ENCODE measurements at regions not wholly inside any gene's neighbourhood (a gene's known extent, or its start where the extent isn't known, plus 50 kb on each side); places are given as distances from the start of the nearest gene placed in this dataset.

GRCh38 chr12:124437617-124438436, 129.6 kb downstream of the NCOR2 start:
- no peak for DNase-seq (ENCODE audit: insufficient read length, low spot score)
- TF ChIP-seq TAF1 (IDR thresholded peaks at IDR 0.05; ENCODE audit: low read depth, low read length) = no peak
- no peak for TF ChIP-seq SPI1 (IDR thresholded peaks at IDR 0.05; ENCODE audit: low read depth, low read length)
- TF ChIP-seq POLR2AphosphoS5 (IDR thresholded peaks at IDR 0.05; ENCODE audit: low read depth, low read length) = no peak
- TF ChIP-seq PAX5 (IDR thresholded peaks at IDR 0.05; ENCODE audit: insufficient read depth, low read length, severe bottlenecking) = no peak
- TF ChIP-seq POU2F2 (IDR thresholded peaks at IDR 0.05; ENCODE audit: low read depth, low read length) = no peak
- no peak for TF ChIP-seq POLR2A (IDR thresholded peaks at IDR 0.05; ENCODE audit: low read depth, low read length)
- FAIRE-seq = no peak

- no peak for FAIRE-seq
- TF ChIP-seq POU2F2 (IDR thresholded peaks at IDR 0.05; ENCODE audit: low read depth, low read length) (no peak), POLR2A (IDR thresholded peaks at IDR 0.05; ENCODE audit: low read depth, low read length) (no peak), TAF1 (IDR thresholded peaks at IDR 0.05; ENCODE audit: low read depth, low read length) (no peak), PAX5 (IDR thresholded peaks at IDR 0.05; ENCODE audit: insufficient read depth, low read length, severe bottlenecking) (no peak), POLR2AphosphoS5 (IDR thresholded peaks at IDR 0.05; ENCODE audit: low read depth, low read length) (no peak), SPI1 (IDR thresholded peaks at IDR 0.05; ENCODE audit: low read depth, low read length) (no peak)
- no peak for DNase-seq (ENCODE audit: insufficient read length, low spot score)
Measured at GRCh38 chr12:124437121-124437520, 130.3 kb downstream of the NCOR2 start.

GRCh38 chr12:124436366-124436765, 131.0 kb downstream of the NCOR2 start:
- no peak for DNase-seq (ENCODE audit: insufficient read length, low spot score)
- TF ChIP-seq SPI1 (IDR thresholded peaks at IDR 0.05; ENCODE audit: low read depth, low read length) = no peak
- no peak for TF ChIP-seq TAF1 (IDR thresholded peaks at IDR 0.05; ENCODE audit: low read depth, low read length)
- TF ChIP-seq POLR2A (IDR thresholded peaks at IDR 0.05; ENCODE audit: low read depth, low read length) = no peak
- no peak for FAIRE-seq

DNA sequence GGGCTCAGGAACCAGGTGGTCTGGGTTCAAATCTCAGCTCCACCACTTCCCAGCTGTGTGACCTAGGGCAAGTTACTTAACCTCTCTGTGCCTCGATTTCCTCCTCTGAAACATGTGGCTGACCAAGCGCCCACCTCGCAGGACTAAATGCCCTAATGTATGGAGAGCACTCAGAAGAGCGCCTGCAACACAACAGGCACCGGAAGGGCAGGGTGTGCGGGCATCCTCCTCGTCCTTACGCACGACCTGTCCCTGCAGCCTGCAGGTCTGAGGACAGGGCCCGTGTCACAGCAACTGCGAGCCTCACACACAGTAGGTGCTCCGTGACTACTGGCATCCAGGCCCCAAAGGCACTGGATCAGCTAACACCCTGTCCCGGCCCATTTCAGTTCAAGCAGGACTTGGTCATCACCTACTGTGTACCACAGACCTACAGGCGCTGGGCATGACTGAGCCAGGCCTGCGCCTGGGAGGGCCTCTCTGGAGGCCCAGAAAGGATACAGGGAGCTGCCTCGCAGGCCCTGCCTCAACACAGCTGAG, 131.5 kb downstream of the NCOR2 start:
- DNase-seq (ENCODE audit: insufficient read length, low spot score) (no peak), FAIRE-seq (no peak)
- no peak for TF ChIP-seq TAF1 (IDR thresholded peaks at IDR 0.05; ENCODE audit: low read depth, low read length)
- no peak for TF ChIP-seq PAX5 (IDR thresholded peaks at IDR 0.05; ENCODE audit: insufficient read depth, low read length, severe bottlenecking)
- no peak for TF ChIP-seq POLR2A (IDR thresholded peaks at IDR 0.05; ENCODE audit: low read depth, low read length)
- TF ChIP-seq POLR2AphosphoS5 (IDR thresholded peaks at IDR 0.05; ENCODE audit: low read depth, low read length) = no peak
- no peak for TF ChIP-seq SPI1 (IDR thresholded peaks at IDR 0.05; ENCODE audit: low read depth, low read length)
- TF ChIP-seq POU2F2 (IDR thresholded peaks at IDR 0.05; ENCODE audit: low read depth, low read length) = no peak

DNA sequence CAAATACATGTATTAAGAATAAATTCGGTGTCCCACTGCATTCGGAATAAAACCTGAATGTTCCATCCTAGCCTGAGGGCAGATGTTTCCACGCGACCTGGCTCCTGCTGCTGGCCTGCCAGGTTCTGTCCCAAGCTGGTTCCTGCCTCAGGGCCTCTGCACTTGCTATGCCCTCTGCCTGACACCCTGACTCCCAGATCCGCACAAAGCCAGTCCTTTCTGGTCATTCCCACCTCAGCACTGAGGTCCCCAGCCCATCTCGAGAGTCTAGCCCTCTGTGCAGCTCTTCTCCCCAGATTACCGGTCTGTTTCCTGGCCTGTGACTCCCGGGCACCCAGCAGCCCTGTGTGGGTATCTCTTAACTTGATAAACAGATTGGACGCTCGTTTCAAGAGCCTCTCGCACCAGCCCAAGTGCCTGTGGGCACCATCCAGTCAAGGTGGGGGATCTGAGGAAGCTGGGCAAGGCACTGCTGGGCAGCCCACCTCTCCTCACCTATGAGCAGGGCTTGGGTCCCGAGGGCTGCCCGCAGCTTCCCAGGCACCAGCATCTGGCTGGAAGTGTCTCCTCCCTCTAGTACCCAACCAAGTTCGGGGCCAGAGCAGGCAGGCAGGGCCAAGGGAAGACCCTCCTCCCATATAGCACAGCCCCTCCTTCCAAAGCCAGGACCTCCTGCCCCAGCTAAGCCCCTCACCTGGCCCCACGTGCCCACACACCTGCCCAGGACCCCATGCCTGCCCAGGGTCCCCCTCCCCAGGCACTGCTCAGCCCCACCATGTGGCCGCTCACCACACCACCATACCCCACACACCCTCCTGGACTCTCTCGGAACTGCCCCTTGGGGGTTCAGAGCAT, 132.2 kb downstream of the NCOR2 start:
- DNase-seq (ENCODE audit: insufficient read length, low spot score) (no peak), FAIRE-seq (no peak)
- TF ChIP-seq PAX5 (IDR thresholded peaks at IDR 0.05; ENCODE audit: insufficient read depth, low read length, severe bottlenecking) = no peak
- no peak for TF ChIP-seq POLR2AphosphoS5 (IDR thresholded peaks at IDR 0.05; ENCODE audit: low read depth, low read length)
- TF ChIP-seq POU2F2 (IDR thresholded peaks at IDR 0.05; ENCODE audit: low read depth, low read length) = no peak
- no peak for TF ChIP-seq POLR2A (IDR thresholded peaks at IDR 0.05; ENCODE audit: low read depth, low read length)
- no peak for TF ChIP-seq SPI1 (IDR thresholded peaks at IDR 0.05; ENCODE audit: low read depth, low read length)
- TF ChIP-seq TAF1 (IDR thresholded peaks at IDR 0.05; ENCODE audit: low read depth, low read length) = no peak

- TF ChIP-seq POU2F2 (IDR thresholded peaks at IDR 0.05; ENCODE audit: low read depth, low read length) = no peak
- TF ChIP-seq POLR2A (IDR thresholded peaks at IDR 0.05; ENCODE audit: low read depth, low read length) = no peak
- TF ChIP-seq TAF1 (IDR thresholded peaks at IDR 0.05; ENCODE audit: low read depth, low read length) = no peak
- TF ChIP-seq SPI1 (IDR thresholded peaks at IDR 0.05; ENCODE audit: low read depth, low read length) = no peak
- no peak for TF ChIP-seq POLR2AphosphoS5 (IDR thresholded peaks at IDR 0.05; ENCODE audit: low read depth, low read length)
- no peak for TF ChIP-seq PAX5 (IDR thresholded peaks at IDR 0.05; ENCODE audit: insufficient read depth, low read length, severe bottlenecking)
- FAIRE-seq (no peak), DNase-seq (ENCODE audit: insufficient read length, low spot score) (no peak)
Measured at GRCh38 chr12:124434354-124434753, 133.1 kb downstream of the NCOR2 start.

- TF ChIP-seq POLR2AphosphoS5 (IDR thresholded peaks at IDR 0.05; ENCODE audit: low read depth, low read length) (no peak), TAF1 (IDR thresholded peaks at IDR 0.05; ENCODE audit: low read depth, low read length) (no peak), SPI1 (IDR thresholded peaks at IDR 0.05; ENCODE audit: low read depth, low read length) (no peak), POU2F2 (IDR thresholded peaks at IDR 0.05; ENCODE audit: low read depth, low read length) (no peak), POLR2A (IDR thresholded peaks at IDR 0.05; ENCODE audit: low read depth, low read length) (no peak), PAX5 (IDR thresholded peaks at IDR 0.05; ENCODE audit: insufficient read depth, low read length, severe bottlenecking) (no peak)
- DNase-seq (ENCODE audit: insufficient read length, low spot score) (no peak), FAIRE-seq (no peak)
Measured at GRCh38 chr12:124433879-124434278, 133.5 kb downstream of the NCOR2 start.

GRCh38 chr12:124433147-124433874, 134.1 kb downstream of the NCOR2 start:
- TF ChIP-seq SPI1 (IDR thresholded peaks at IDR 0.05; ENCODE audit: low read depth, low read length) = no peak
- no peak for TF ChIP-seq POLR2AphosphoS5 (IDR thresholded peaks at IDR 0.05; ENCODE audit: low read depth, low read length)
- no peak for TF ChIP-seq POU2F2 (IDR thresholded peaks at IDR 0.05; ENCODE audit: low read depth, low read length)
- no peak for TF ChIP-seq TAF1 (IDR thresholded peaks at IDR 0.05; ENCODE audit: low read depth, low read length)
- no peak for TF ChIP-seq POLR2A (IDR thresholded peaks at IDR 0.05; ENCODE audit: low read depth, low read length)
- no peak for TF ChIP-seq PAX5 (IDR thresholded peaks at IDR 0.05; ENCODE audit: insufficient read depth, low read length, severe bottlenecking)
- FAIRE-seq (no peak), DNase-seq (ENCODE audit: insufficient read length, low spot score) (no peak)

Measured in GM12891 (cell line).